Effector memory CD4-positive, alpha-beta T cell (primary cell): ENCODE measurements at regions not wholly inside any gene's neighbourhood (a gene's known extent, or its start where the extent isn't known, plus 50 kb on each side); places are given as distances from the start of the nearest gene placed in this dataset.
"Not testable (repeated sequence)": the region's sequence is repeated elsewhere in the genome, so short reads cannot be mapped to it uniquely, and the experiment has no call there.

Source experiments
- DNase-seq, 3 donors: peaks; one replicate each; pipeline ENCODE4 v3.0.0-alpha.2; 2020
- H3K27ac ChIP-seq: 2 replicates; pipeline ENCODE4 v1.7.0; 2013; ENCODE audit warnings: mild to moderate bottlenecking, low read length, moderate library complexity; ENCODE audit not compliant: insufficient read depth, poor library complexity, severe bottlenecking
- H3K27me3 ChIP-seq: replicated peaks from 2 replicates; pipeline ENCODE4 v1.7.0; 2013; ENCODE audit warnings: mild to moderate bottlenecking, low read length; ENCODE audit not compliant: insufficient read depth, control insufficient read depth, poor library complexity, severe bottlenecking
- H3K36me3 ChIP-seq: 2 replicates; pipeline ENCODE4 v1.7.0; 2013; ENCODE audit warnings: mild to moderate bottlenecking, low read length, moderate library complexity; ENCODE audit not compliant: control insufficient read depth, insufficient read depth
- H3K4me1 ChIP-seq: 2 replicates; pipeline ENCODE4 v1.7.0; 2013; ENCODE audit warnings: low read length, mild to moderate bottlenecking; ENCODE audit not compliant: control insufficient read depth, insufficient read depth, poor library complexity, severe bottlenecking
- H3K4me3 ChIP-seq: 2 replicates; pipeline ENCODE4 v1.7.0; 2013; ENCODE audit warnings: low read length, low read depth, mild to moderate bottlenecking; ENCODE audit not compliant: insufficient read depth, poor library complexity, severe bottlenecking
- H3K9me3 ChIP-seq: 2 replicates; pipeline ENCODE4 v1.7.0; 2013; ENCODE audit warnings: mild to moderate bottlenecking, low read length, moderate library complexity; ENCODE audit not compliant: control insufficient read depth

DNA sequence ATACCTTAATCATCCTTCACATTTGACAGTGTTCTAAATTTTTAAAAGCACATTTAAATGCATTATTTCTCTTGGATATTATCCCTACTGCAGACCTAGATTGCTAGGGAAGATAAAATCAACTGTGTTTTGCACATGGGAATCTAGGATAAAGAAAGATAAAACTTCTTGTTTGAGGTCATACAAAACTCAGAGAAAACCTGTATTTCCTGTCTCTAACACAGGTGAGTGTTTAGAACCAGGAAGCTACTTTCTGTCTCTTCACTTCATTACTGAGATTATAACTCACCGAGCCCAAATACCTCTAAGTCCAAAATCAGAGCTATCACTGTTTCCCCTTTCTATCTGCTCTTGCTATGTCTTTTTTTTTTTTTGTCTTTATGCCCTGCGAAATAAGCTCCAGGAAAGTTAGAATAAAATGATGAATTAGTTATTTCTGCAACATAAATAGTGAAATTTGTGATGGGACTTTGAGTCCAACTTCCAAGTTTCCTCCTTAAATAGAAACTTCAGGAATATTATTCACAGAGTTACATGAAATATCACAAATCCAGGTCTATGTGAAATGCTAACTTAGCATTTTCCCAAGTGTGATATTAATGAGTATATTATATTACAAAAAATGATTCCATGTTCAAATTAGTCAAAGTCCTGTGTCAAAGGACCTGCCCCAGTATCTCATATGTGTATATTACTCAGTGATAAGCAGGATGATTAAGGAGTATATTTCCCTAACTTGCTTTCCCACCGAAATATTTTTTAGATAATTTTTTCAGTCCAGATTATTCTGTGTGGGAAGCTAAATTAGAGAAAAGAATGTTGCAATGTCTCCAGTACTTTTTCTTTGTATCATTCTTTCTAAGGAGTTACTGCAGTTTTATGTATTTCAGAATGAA is 226.4 kb downstream of the PLA2G4A start:
- Histone ChIP-seq H3K27ac (no peak overlapping the region), H3K27me3 (no peaks in the 10 kb centered on the region), H3K4me3 (no peak overlapping the region), H3K4me1 (no peaks in the 10 kb centered on the region), H3K36me3 (no peaks in the 10 kb centered on the region), H3K9me3 (no peaks in the 10 kb centered on the region)
- DNase-seq, result no peak

DNA sequence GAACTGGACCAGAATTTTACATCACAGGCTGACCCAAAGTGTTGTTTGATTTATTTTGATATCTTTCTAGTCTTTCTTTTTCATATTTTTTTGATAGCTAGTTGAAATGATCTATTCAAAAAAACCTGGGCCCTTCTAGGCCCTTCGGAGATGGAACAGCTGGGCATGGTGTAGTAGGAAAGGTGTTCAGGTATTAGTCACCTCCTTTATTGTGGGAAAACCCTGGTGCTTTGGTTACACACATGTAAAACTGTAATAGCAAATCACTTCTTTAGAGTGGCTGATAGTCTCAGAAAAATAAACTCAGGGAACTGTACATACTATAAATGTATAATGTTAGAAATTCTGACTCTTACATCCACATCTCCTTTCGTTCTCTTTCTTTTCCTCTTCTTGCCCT is 234.5 kb downstream of the PLA2G4A start:
- Histone ChIP-seq H3K9me3 (no peaks in the 10 kb centered on the region), H3K4me1 (no peaks in the 10 kb centered on the region), H3K27ac (no peak overlapping the region), H3K36me3 (no peaks in the 10 kb centered on the region), H3K27me3 (no peaks in the 10 kb centered on the region), H3K4me3 (no peak overlapping the region)
- no peak for DNase-seq

DNA sequence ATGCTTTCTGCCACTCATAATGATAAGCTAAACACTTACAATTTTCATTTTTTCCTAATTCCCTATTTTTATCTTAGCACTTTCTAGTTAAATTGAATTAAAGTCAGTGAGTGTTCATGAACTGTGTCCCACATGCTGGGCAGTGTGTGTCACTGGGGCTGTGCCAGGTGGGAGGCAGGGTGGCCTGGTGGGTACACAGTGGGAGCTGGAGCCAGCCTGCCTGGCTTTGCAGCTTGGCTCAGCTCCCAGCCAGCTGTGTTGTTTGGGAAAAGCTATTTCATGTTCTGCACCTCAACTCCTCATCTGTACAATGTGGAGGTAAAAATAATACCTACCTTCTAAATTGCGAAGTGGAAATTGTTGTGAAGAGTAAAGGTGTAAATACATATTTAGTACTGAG is 238.4 kb downstream of the PLA2G4A start:
- no peak for DNase-seq
- Histone ChIP-seq H3K9me3 (no peaks in the 10 kb centered on the region), H3K4me3 (no peak overlapping the region), H3K27ac (no peak overlapping the region), H3K4me1 (no peaks in the 10 kb centered on the region), H3K36me3 (no peaks in the 10 kb centered on the region), H3K27me3 (no peaks in the 10 kb centered on the region)

DNA sequence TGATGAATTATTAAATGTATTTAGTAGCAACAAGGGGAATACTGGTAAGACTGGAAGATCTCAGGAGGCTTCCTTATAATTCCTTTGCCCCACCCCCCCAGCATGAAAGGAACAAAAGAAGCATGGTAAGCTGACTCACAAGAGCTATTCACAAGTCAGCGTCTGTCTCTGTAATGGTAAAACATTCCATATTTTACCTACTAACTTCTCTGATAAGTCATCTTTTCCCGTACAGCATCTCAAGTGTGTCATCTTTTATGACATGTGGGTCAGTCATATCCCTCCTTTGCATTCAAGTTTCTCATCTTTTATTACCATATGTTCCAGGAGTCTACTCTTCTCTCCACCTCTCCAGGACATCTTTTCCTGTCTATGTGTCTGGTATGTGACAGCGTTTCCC is 241.3 kb downstream of the PLA2G4A start:
- DNase-seq, result no peak
- H3K36me3 ChIP-seq, result no peaks in the 10 kb centered on the region
- no peaks in the 10 kb centered on the region for H3K27me3 ChIP-seq
- no peak overlapping the region for H3K4me3 ChIP-seq
- no peak overlapping the region for H3K27ac ChIP-seq
- no peaks in the 10 kb centered on the region for H3K9me3 ChIP-seq
- no peaks in the 10 kb centered on the region for H3K4me1 ChIP-seq

DNA sequence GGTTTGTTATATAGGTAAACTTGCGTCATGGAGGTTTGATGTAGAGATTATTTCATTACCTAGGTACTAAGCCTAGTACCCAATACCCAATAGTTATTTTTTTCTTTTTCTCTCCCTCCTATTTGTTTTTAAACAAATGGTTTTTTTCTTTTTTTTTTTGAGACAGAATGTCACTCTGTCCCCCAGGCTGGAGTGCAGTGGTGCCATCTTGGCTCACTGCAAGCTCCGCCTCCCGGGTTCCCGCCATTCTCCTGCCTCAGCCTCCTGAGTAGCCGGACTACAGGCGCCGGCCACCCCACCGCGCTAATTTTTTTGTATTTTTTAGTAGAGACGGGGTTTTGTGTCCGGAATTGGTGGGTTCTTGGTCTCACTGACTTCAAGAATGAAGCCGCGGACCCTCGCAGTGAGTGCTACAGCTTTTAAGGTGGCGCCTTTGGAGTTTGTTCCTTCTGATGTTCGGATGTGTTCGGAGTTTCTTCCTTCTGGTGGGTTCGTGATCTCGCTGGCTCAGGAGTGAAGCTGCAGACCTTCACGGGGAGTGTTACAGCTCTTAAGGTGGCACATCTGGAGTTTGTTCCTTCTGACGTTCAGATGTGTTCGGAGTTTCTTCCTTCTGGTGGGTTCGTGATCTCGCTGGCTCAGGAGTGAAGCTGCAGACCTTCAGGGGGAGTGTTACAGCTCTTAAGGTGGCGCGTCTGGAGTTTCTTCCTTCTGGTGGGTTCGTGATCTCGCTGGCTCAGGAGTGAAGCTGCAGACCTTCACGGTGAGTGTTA is 243.7 kb downstream of the PLA2G4A start:
- not testable (repeated sequence) for H3K27me3 ChIP-seq, H3K27ac ChIP-seq, H3K9me3 ChIP-seq, H3K4me1 ChIP-seq, H3K36me3 ChIP-seq
- peak in 1 of 3 donors; percentile 2 for DNase-seq
- H3K4me3 ChIP-seq, result peak overlapping the region; percentile 17

DNA sequence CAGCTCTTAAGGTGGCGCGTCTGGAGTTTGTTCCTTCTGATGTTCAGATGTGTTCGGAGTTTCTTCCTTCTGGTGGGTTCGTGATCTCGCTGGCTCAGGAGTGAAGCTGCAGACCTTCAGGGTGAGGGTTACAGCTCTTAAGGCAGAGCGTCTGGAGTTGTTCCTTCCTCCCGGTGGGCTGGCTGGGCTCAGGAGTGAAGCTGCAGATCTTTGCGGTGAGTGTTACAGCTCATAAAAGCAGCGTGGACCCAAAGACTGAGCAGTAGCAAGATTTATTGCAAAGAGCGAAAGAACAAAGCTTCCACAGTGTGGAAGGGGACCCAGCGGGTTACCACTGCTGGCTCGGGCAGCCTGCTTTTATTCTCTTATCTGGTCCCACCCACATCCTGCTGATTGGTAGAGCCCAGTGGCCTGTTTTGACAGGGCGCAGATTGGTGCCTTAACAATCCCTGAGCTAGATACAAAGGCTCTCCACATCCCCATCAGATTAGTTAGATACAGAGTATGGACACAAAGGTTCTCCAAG is 244.3 kb downstream of the PLA2G4A start:
- H3K27me3 ChIP-seq, H3K9me3 ChIP-seq, H3K4me1 ChIP-seq, H3K36me3 ChIP-seq, H3K27ac ChIP-seq, DNase-seq: not testable (repeated sequence)
- H3K4me3 ChIP-seq, result peak overlapping the region; percentile 17

DNA sequence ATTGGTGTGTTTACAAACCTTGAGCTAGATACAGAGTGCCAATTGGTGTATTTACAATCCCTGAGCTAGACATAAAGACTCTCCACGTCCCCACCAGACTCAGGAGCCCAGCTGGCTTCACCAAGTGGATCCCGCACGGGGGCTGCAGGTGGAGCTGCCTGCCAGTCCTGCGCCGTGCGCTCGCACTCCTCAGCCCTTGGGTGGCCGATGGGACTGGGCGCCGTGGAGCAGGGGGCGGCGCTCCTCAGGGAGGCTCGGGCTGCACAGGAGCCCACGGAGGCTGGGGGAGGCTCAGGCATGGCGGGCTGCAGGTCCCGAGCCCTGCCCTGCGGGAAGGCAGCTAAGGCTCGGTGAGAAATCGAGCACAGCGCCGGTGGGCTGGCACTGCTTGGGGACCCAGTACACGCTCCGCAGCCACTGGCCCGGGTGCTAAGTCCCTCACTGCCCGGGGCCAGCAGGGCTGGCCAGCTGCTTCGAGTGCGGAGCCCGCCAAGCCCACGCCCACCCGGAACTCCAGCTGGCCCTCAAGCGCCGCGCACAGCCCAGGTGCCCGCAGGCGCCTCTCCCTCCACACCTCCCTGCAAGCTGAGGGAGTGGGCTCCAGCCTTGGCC is 245.0 kb downstream of the PLA2G4A start:
- not testable (repeated sequence) for H3K9me3 ChIP-seq, H3K36me3 ChIP-seq, H3K27me3 ChIP-seq, H3K27ac ChIP-seq, H3K4me1 ChIP-seq, DNase-seq, H3K4me3 ChIP-seq

DNA sequence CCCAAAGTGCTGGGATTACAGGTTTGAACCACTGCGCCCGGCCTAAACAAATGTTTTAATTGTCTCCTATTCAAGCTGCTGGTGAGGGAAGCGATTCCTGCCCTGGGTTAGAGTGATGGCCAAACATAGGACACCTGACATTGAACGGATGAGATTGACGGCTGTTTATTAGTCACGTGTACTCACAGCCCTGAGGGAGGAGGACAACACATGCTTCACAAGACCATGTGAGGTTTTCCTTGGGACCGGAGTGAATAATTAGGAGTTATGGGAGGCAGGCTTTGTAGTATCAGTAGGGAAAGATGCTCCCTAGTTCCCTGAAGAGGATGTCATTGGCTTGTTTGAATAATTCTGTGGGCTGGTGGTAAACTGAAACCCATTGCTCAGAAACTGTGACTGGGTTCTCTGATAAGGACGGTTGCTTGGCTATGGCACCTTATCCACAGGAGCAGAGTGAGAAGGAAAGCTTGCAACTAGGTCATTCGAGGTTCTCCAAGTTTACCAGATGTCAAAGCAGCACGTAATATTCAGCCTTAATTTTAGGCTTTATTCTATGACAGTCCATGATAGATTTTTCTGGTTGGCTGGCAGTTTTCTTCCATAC is 245.8 kb downstream of the PLA2G4A start:
- Histone ChIP-seq H3K36me3 (no peaks in the 10 kb centered on the region), H3K4me3 (no peak overlapping the region), H3K27ac (no peak overlapping the region), H3K4me1 (no peaks in the 10 kb centered on the region), H3K27me3 (no peaks in the 10 kb centered on the region), H3K9me3 (no peaks in the 10 kb centered on the region)
- DNase-seq, result no peak

DNA sequence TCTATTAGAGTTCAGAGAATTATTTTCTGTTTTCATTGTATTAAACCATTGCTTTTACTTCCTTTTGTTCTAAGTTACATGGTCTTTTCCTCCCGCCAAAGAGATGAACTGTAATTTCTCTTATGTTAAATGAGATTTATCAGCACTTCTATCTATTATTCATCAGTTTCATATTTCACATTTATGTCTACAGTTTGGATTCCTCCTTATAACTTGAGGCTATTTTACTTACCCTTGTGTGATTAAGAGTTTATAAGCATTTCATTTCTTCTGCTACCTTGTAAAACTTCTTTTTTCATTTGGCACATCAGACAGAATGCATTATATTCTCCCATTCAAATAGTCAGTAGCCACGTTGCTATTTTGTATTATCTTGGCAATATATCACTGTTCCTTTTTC is 248.2 kb downstream of the PLA2G4A start:
- H3K27me3 ChIP-seq, result no peaks in the 10 kb centered on the region
- no peaks in the 10 kb centered on the region for H3K36me3 ChIP-seq
- no peak for DNase-seq

More for the DNA sequence above, 248.2 kb downstream of the PLA2G4A start:
- Histone ChIP-seq H3K9me3 (no peaks in the 10 kb centered on the region), H3K4me3 (no peak overlapping the region), H3K27ac (no peak overlapping the region), H3K4me1 (no peaks in the 10 kb centered on the region)
